A549 (cell line): ENCODE measurements at regions not wholly inside any gene's neighbourhood (a gene's known extent, or its start where the extent isn't known, plus 50 kb on each side); places are given as distances from the start of the nearest gene placed in this dataset.

Experiments
- ATAC-seq, 2 experiments: fragments of 200-7000 bp in 1 of 2; fragments of >200 bp in 1 of 2; cut with Nextera tagmentation in 1 of 2; cut with Tn5 transposase in 1 of 2; 3 replicates each; pipeline versions ENCODE4 v1.8.0 to v1.9.1; 2018 to 2020; ENCODE audit warnings: mild to moderate bottlenecking in 1 of 2, moderate library complexity in 1 of 2
- CTCF ChIA-PET: fragments of 300-600 bp; sonication (Branson Sonifier 250); formaldehyde crosslinking; extraction: SDS; loops from one replicate; lab custom pipeline; 2021; ENCODE audit warnings: antibody characterized with exemption, inconsistent platforms; lab: Yijun Ruan, JAX
- POLR2A ChIA-PET: fragments of 350-600 bp; formaldehyde crosslinking; extraction: SDS; loops from one replicate; lab custom pipeline; 2021; ENCODE audit warnings: antibody characterized with exemption, inconsistent platforms; lab: Yijun Ruan, JAX
- DNase-seq, 2 experiments: peaks; one replicate each; pipeline versions ENCODE4 v3.0.0 to v3.0.0-alpha.2; 2011 to 2016; ENCODE audit warnings: low read depth in 1 of 2, low spot score in 1 of 2
- FAIRE-seq: peaks from 2 replicates; lab custom pipeline; 2011; peaks lifted over from hg19 to GRCh38; lab: Jason Lieb, UNC
- H3K27ac ChIP-seq, 2 experiments: fragments of >200 bp; sonication (Bioruptor Twin); formaldehyde crosslinking; 3 replicates each; pipeline ENCODE4 v1.5.1; 2016 to 2017
- H3K4me1 ChIP-seq: fragments of >200 bp; sonication (Bioruptor Twin); formaldehyde crosslinking; 3 replicates; pipeline ENCODE4 v1.6.1; 2016
- H3K4me2 ChIP-seq: fragments of >200 bp; sonication (Bioruptor Twin); formaldehyde crosslinking; 3 replicates; pipeline ENCODE4 v1.6.1; 2016
- H3K4me3 ChIP-seq: fragments of >200 bp; sonication (Bioruptor Twin); formaldehyde crosslinking; 3 replicates; pipeline ENCODE4 v1.5.1; 2016
- H3K9me3 ChIP-seq: fragments of >200 bp; sonication (Bioruptor Twin); formaldehyde crosslinking; 3 replicates; pipeline ENCODE4 v1.6.1; 2016
- CBX2 ChIP-seq: fragments of 200-600 bp; sonication (generic); IDR thresholded peaks from 2 replicates; pipeline ENCODE4 v1.6.1; 2016; ENCODE audit warnings: low read depth, mild to moderate bottlenecking, borderline replicate concordance
- CBX8 ChIP-seq: fragments of 200-600 bp; sonication (generic); IDR thresholded peaks from 2 replicates; pipeline ENCODE4 v1.6.1; 2016
- CTCF ChIP-seq: fragments of >200 bp; sonication (Bioruptor Twin); formaldehyde crosslinking; IDR thresholded peaks from 3 replicates; pipeline ENCODE4 v1.5.1; 2016
- EHF ChIP-seq: fragments of 250-450 bp; sonication (Bioruptor Pico); IDR thresholded peaks from 2 replicates; pipeline ENCODE4 v1.5.0; 2020; ENCODE audit warnings: mild to moderate bottlenecking
- ESRRA ChIP-seq: fragments of 150-350 bp; IDR thresholded peaks from 2 replicates; pipeline ENCODE4 v1.6.1; 2014; ENCODE audit warnings: mild to moderate bottlenecking, low read length, borderline replicate concordance
- FOSB ChIP-seq: fragments of 250-450 bp; sonication (Bioruptor Pico); IDR thresholded peaks from 2 replicates; pipeline ENCODE4 v1.5.0; 2020; ENCODE audit warnings: mild to moderate bottlenecking, moderate library complexity
- GATA3 ChIP-seq: IDR thresholded peaks from 2 replicates; pipeline ENCODE4 v1.6.1; 2012; ENCODE audit warnings: borderline replicate concordance
- HDAC2 ChIP-seq: fragments of 200-600 bp; sonication (generic); IDR thresholded peaks from 2 replicates; pipeline ENCODE4 v1.6.1; 2016
- HOXB13 ChIP-seq: fragments of 250-450 bp; sonication (Bioruptor Pico); IDR thresholded peaks from 2 replicates; pipeline ENCODE4 v1.5.0; 2020; ENCODE audit warnings: low read depth, mild to moderate bottlenecking, moderate library complexity
- HOXB5 ChIP-seq: fragments of 250-450 bp; sonication (Bioruptor Pico); IDR thresholded peaks from 2 replicates; pipeline ENCODE4 v1.5.0; 2020; ENCODE audit warnings: mild to moderate bottlenecking, moderate library complexity
- KDM1A ChIP-seq: fragments of 200-600 bp; sonication (generic); IDR thresholded peaks from 2 replicates; pipeline ENCODE4 v1.6.1; 2016; ENCODE audit warnings: low read depth, mild to moderate bottlenecking
- KDM5A ChIP-seq: fragments of 200-600 bp; sonication (generic); IDR thresholded peaks from 2 replicates; pipeline ENCODE4 v1.6.1; 2016; ENCODE audit warnings: antibody characterized with exemption, mild to moderate bottlenecking
- MAFK ChIP-seq: fragments of 450-650 bp; IDR thresholded peaks from 2 replicates; pipeline ENCODE4 v1.6.1; 2014; ENCODE audit not compliant: partially characterized antibody
- RAD21 ChIP-seq, 2 experiments: fragments of >200 bp in 1 of 2; sonication (Bioruptor Twin) in 1 of 2; formaldehyde crosslinking in 1 of 2; IDR thresholded peaks in 1 of 2; conservative IDR thresholded peaks in 1 of 2; 2 replicates in 1 of 2; 3 replicates in 1 of 2; pipeline ENCODE4 v1.6.1; 2012 to 2018; ENCODE audit warnings: inconsistent platforms in 1 of 2
- RFX5 ChIP-seq: fragments of 450-650 bp; IDR thresholded peaks from 2 replicates; pipeline ENCODE4 v1.7.1; 2014; ENCODE audit warnings: antibody characterized with exemption, mild to moderate bottlenecking, moderate library complexity
- TFCP2L1 ChIP-seq: fragments of 250-450 bp; sonication (Bioruptor Pico); IDR thresholded peaks from 2 replicates; pipeline ENCODE4 v1.5.0; 2021; ENCODE audit warnings: mild to moderate bottlenecking
- ZC3H11A ChIP-seq: fragments of 450-650 bp; IDR thresholded peaks from 2 replicates; pipeline ENCODE4 v1.6.1; 2014; ENCODE audit warnings: antibody characterized with exemption, mild to moderate bottlenecking
- ZFP36 ChIP-seq: fragments of 450-650 bp; IDR thresholded peaks from 2 replicates; pipeline ENCODE4 v1.6.1; 2014; ENCODE audit warnings: borderline replicate concordance; ENCODE audit not compliant: partially characterized antibody
- ZNF302 ChIP-seq: fragments of 250-450 bp; sonication (Bioruptor Pico); IDR thresholded peaks from 2 replicates; pipeline ENCODE4 v1.9.0; 2021; ENCODE audit warnings: inconsistent platforms, mild to moderate bottlenecking, moderate library complexity
- ZSCAN20 ChIP-seq: fragments of 250-450 bp; sonication (Bioruptor Pico); IDR thresholded peaks from 2 replicates; pipeline ENCODE4 v1.8.0; 2022; ENCODE audit warnings: mild to moderate bottlenecking, moderate library complexity
- WGBS: methylation state at CpG from one replicate; pipeline ENCODE4 v1.1.6; 2017; ENCODE audit errors: missing lambda C conversion rate; 5-methylcytosine and 5-hydroxymethylcytosine counted together
- TF ChIP-seq, protein P1 (sequence below): IDR thresholded peaks from 2 replicates; pipeline ENCODE4 v1.6.1; 2012

GRCh38 chr12:116502141-116502725, 56.9 kb upstream of the MAP1LC3B2 start:
- TF ChIP-seq HDAC2: no peak
- peak; percentile 50 for TF ChIP-seq MAFK
- no peak for TF ChIP-seq ZNF302
- TF ChIP-seq CTCF: no peak
- TF ChIP-seq EHF (CRISPR knock-in tag): no peak; the same call in 1 of the 2 replicates
- TF ChIP-seq CBX8: no peak
- no peak for TF ChIP-seq ZC3H11A
- no peak for FAIRE-seq
- peaks cover 20% of the 10 kb centered on the region; the same call in 2 of the 3 replicates for H3K4me1 ChIP-seq
- H3K27ac ChIP-seq: peak overlapping the region in 1 of 2 experiments; percentile 40; a peak in 2 of 6 replicates
- ATAC-seq: no peak
- 84% methylated on average over 14 of the region's 14 CpGs for WGBS
- H3K4me2 ChIP-seq: no peak overlapping the region
- no peak for DNase-seq
- no peak overlapping the region for H3K4me3 ChIP-seq
- ChIA-PET CTCF (interaction anchor here (0.6 to 2.1 kb wide), 6 partner anchors 10 to 838 kb away, joined by 3 to 5 read pairs (median 3); no protein-coding TSS in a partner anchor), POLR2A (no interaction called here)
- no peaks in the 10 kb centered on the region for H3K9me3 ChIP-seq

DNA sequence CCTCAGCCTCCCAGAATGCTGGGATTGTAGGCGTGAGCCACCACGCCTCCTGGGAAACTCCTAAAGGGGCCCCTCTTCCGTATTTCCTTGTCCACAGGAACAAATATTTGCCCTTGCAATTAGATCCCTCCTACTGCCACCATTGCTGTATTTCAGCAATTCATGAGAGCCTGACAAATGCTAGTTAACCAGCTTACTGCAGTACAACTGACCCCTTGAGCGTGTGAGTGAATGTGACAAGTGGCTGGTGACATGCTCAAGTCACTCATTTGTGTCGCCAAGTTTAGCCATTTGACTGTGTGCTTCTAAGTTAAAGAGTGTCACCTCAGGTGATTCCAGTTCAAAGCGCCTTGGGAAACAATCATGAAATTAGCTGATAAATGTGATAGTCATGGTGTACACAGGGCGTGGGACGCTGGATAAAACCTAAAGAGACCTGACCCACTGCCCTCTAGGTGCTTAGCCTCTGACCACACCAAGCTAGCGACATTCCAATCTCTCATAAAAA, 56.1 kb upstream of the MAP1LC3B2 start:
- CTCF ChIA-PET: interaction anchor here (1.0 to 2.1 kb wide), 3 partner anchors 13 to 39 kb away, joined by 3 to 5 read pairs (median 4); no protein-coding TSS in a partner anchor
- peak in 1 of 2 experiments; percentile 79; a peak in 3 of 6 replicates for ATAC-seq
- TF ChIP-seq KDM1A (no peak), TFCP2L1 (CRISPR knock-in tag) (no peak), ZFP36 (no peak), RAD21 (conservative IDR thresholded peaks at IDR 0.05 in 1 of 2, IDR thresholded peaks at IDR 0.05 in 1 of 2) (0 out of 5 replicates have a peak, but pooled peaks of 1 of the 2 experiments have one; percentile 3), MAFK (no peak), GATA3 (peak; percentile 80), HOXB13 (no peak), ZSCAN20 (no peak), ESRRA (no peak), ZC3H11A (no peak), RFX5 (no peak), EHF (CRISPR knock-in tag) (0 out of 2 replicates have a peak, but pooled peaks have one; percentile 34), CBX2 (no peak)
- TF ChIP-seq, protein P1, sequence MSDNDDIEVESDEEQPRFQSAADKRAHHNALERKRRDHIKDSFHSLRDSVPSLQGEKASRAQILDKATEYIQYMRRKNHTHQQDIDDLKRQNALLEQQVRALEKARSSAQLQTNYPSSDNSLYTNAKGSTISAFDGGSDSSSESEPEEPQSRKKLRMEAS: peak; percentile 24; the same call in 1 of the 2 replicates
- TF ChIP-seq, all 56 proteins: peak for 4

DNA sequence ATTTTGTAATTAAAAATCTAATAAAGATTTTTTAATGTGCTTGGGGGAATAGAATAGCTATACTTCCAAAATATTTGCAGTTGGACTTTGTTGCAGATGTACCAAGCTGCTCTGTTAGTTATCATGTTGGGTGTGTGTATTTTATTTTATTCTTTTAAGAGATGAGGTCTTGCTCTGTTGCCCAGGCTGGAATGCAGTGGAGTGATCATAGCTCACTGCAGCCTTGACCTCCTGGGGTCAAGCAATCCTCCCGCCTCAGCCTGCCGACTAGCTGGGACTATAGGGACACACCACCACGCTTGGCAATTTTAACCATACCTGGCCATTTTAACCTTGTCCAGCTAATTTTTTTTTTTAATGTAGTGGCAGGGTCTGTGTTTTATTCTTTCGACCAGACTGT, 54.7 kb upstream of the MAP1LC3B2 start:
- CTCF ChIA-PET: interaction anchor here (1.0 to 1.1 kb wide), 2 partner anchors 9 to 70 kb away, joined by 3 to 4 read pairs; no protein-coding TSS in a partner anchor
- Histone ChIP-seq H3K4me1 (peaks cover 20% of the 10 kb centered on the region), H3K4me3 (no peak overlapping the region), H3K27ac (no peak overlapping the region), H3K9me3 (no peaks in the 10 kb centered on the region), H3K4me2 (no peak overlapping the region)
- POLR2A ChIA-PET: no interaction called here
- ATAC-seq: no peak
- FAIRE-seq: no peak
- WGBS: 70% methylated on average over 4 of the region's 4 CpGs
- TF ChIP-seq ZSCAN20 (no peak), FOSB (CRISPR knock-in tag) (no peak), HOXB5 (CRISPR knock-in tag) (no peak), KDM5A (no peak)
- no peak for DNase-seq

More for the DNA sequence above, 56.1 kb upstream of the MAP1LC3B2 start:
- POLR2A ChIA-PET: no interaction called here
- peak in 1 of 2 experiments; percentile 85 for DNase-seq
- no peaks in the 10 kb centered on the region for H3K9me3 ChIP-seq
- peak overlapping the region in 1 of 2 experiments; percentile 14; a peak in 1 of 6 replicates for H3K27ac ChIP-seq
- H3K4me2 ChIP-seq: peak overlapping the region; percentile 40; the same call in 1 of the 3 replicates
- no peak overlapping the region for H3K4me3 ChIP-seq
- peaks cover 20% of the 10 kb centered on the region for H3K4me1 ChIP-seq
- WGBS: 48% methylated on average over 9 of the region's 9 CpGs
- no peak for FAIRE-seq
